ENCODE measurements at regions not wholly inside any gene's neighbourhood (a gene's known extent, or its start where the extent isn't known, plus 50 kb on each side); places are given as distances from the start of the nearest gene placed in this dataset.

- TF ChIP-seq YY1 (IDR thresholded peaks at IDR 0.05; ENCODE audit: insufficient read depth, insufficient read length) (no peak), ZNF274 (IDR thresholded peaks at IDR 0.05; ENCODE audit: low read depth, low read length) (no peak), SUZ12 (IDR thresholded peaks at IDR 0.05; ENCODE audit: extremely low read depth, insufficient read depth, insufficient read length) (no peak)
These were observed 76.5 kb upstream of the ZSWIM2 start for GRCh38 chr2:186925514-186925913.

Measured in NT2/D1 (cell line).